ENCODE measurements at regions not wholly inside any gene's neighbourhood (a gene's known extent, or its start where the extent isn't known, plus 50 kb on each side); places are given as distances from the start of the nearest gene placed in this dataset.

DNA sequence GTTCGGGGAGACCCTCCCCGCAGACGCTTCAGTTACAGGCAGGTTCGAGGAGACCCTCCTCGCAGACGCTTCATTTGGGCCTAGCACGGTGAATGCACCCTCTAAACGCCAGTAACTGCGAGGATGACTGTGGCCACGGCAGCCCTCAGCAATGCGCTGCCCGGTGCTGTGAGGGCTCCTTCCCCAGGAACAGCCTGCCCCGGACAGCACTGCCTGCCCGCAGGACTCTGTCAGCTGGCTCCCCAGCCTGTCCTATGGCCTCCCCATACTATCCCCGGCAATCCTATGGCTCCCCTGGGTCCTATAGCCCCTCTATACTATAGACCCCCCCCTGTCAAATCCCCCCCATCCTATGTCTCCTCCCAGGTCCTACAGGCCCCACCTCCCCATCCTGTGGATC lies 238.9 kb downstream of the RBFOX3 start:
- ChIA-PET POLR2A (ENCODE audit: unreplicated experiment) (no interaction called here), CTCF (no interaction called here)
- Histone ChIP-seq H3K9me2 (replicated peaks; ENCODE audit: low read length) (no peaks in the 10 kb centered on the region), H3K4me1 (ENCODE audit: insufficient read depth, low read length) (no peaks in the 10 kb centered on the region), H3K4me2 (ENCODE audit: low read length) (no peak overlapping the region), H3K79me2 (ENCODE audit: low read length) (no peaks in the 10 kb centered on the region), H3K4me3 (ENCODE audit: low read length) (no peak overlapping the region), H2AFZ (ENCODE audit: low read length) (no peak overlapping the region), H3K36me3 (ENCODE audit: low read depth, low read length) (no peaks in the 10 kb centered on the region), H3K9ac (ENCODE audit: low read length) (no peak overlapping the region), H3K9me3 (ENCODE audit: low read length) (no peaks in the 10 kb centered on the region), H3K27me3 (ENCODE audit: low read length) (peaks cover 89% of the 10 kb centered on the region), H3K27ac (ENCODE audit: low read length) (no peak overlapping the region), H4K20me1 (ENCODE audit: low read length) (no peaks in the 10 kb centered on the region), H3F3A (ENCODE audit: low read length, unreplicated experiment) (no peaks in the 10 kb centered on the region)
- BruUV-seq (replicated peaks), result no TSS peak
- ATAC-seq, result no peak
- TF ChIP-seq EZH2 (IDR thresholded peaks at IDR 0.05; ENCODE audit: low read length, unreplicated experiment) (no peak), EZH2phosphoT487 (IDR thresholded peaks at IDR 0.05; ENCODE audit: borderline replicate concordance, low read length) (no peak)
- TF ChIP-seq, protein P1, sequence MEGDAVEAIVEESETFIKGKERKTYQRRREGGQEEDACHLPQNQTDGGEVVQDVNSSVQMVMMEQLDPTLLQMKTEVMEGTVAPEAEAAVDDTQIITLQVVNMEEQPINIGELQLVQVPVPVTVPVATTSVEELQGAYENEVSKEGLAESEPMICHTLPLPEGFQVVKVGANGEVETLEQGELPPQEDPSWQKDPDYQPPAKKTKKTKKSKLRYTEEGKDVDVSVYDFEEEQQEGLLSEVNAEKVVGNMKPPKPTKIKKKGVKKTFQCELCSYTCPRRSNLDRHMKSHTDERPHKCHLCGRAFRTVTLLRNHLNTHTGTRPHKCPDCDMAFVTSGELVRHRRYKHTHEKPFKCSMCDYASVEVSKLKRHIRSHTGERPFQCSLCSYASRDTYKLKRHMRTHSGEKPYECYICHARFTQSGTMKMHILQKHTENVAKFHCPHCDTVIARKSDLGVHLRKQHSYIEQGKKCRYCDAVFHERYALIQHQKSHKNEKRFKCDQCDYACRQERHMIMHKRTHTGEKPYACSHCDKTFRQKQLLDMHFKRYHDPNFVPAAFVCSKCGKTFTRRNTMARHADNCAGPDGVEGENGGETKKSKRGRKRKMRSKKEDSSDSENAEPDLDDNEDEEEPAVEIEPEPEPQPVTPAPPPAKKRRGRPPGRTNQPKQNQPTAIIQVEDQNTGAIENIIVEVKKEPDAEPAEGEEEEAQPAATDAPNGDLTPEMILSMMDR (conservative IDR thresholded peaks at IDR 0.05; ENCODE audit: low read depth, low read length), result no peak
- no peak for DNase-seq
- intact Hi-C loops (cut with micrococcal nuclease), result no loop called here

DNA sequence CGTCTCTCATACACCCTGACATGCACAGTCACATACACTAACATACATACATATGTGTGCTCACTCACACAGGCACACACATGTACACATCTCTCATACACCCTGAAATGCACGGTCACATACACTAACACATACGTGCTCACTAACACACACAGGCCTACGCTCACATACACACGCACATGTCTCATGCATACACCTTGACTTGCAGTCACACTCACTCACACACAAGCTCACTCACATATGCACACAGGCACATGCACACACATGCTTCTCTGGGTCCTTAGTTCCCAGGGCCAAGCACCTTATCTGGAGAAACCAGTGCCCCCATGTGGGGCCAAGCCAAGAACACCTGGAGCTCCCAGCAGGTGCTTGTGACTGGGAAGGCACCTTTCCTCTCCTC lies 240.3 kb downstream of the RBFOX3 start:
- Histone ChIP-seq H4K20me1 (ENCODE audit: low read length) (no peaks in the 10 kb centered on the region), H3K4me3 (ENCODE audit: low read length) (no peak overlapping the region), H3K79me2 (ENCODE audit: low read length) (no peaks in the 10 kb centered on the region), H3K27me3 (ENCODE audit: low read length) (peaks cover 89% of the 10 kb centered on the region), H3K9me3 (ENCODE audit: low read length) (no peaks in the 10 kb centered on the region), H3K9ac (ENCODE audit: low read length) (no peak overlapping the region), H3K9me2 (replicated peaks; ENCODE audit: low read length) (no peaks in the 10 kb centered on the region), H3K4me2 (ENCODE audit: low read length) (no peak overlapping the region), H3F3A (ENCODE audit: low read length, unreplicated experiment) (no peaks in the 10 kb centered on the region), H3K27ac (ENCODE audit: low read length) (no peak overlapping the region), H2AFZ (ENCODE audit: low read length) (no peak overlapping the region), H3K36me3 (ENCODE audit: low read depth, low read length) (no peaks in the 10 kb centered on the region), H3K4me1 (ENCODE audit: insufficient read depth, low read length) (no peaks in the 10 kb centered on the region)
- intact Hi-C loops (cut with micrococcal nuclease), result no loop called here
- DNase-seq, result no peak
- BruUV-seq (replicated peaks), result no TSS peak
- ChIA-PET POLR2A (ENCODE audit: unreplicated experiment) (no interaction called here), CTCF (interaction anchor here (0.6 kb wide), 1 partner anchor 10 kb away, joined by 3 read pairs; no protein-coding TSS in a partner anchor)
- TF ChIP-seq, protein P1 (conservative IDR thresholded peaks at IDR 0.05; ENCODE audit: low read depth, low read length), result no peak
- no peak for TF ChIP-seq EZH2 (IDR thresholded peaks at IDR 0.05; ENCODE audit: low read length, unreplicated experiment)
- no peak for ATAC-seq

DNA sequence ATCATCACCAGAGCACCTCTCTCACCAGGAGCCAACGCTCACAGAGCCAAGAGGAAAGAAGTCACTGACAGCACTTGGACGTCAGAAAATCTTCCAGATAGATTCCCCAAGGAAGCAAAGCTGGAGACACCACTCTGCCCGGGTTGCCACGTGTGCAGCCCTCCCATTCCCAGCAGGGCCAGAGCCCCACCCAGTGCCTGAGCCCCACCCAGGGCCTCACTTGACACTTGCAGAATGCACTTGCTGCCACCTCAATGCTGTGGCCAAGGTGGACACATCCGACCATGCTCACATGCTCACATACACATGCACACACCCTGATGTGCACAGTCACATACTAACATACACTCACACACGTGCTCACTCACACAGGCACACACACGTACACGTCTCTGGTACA lies 240.7 kb downstream of the RBFOX3 start:
- H3K4me3 ChIP-seq (ENCODE audit: low read length), result no peak overlapping the region
- TF ChIP-seq, protein P1 (conservative IDR thresholded peaks at IDR 0.05; ENCODE audit: low read depth, low read length), result no peak
- TF ChIP-seq EZH2 (IDR thresholded peaks at IDR 0.05; ENCODE audit: low read length, unreplicated experiment), result no peak
- TF ChIP-seq EZH2phosphoT487 (IDR thresholded peaks at IDR 0.05; ENCODE audit: borderline replicate concordance, low read length), result no peak
- DNase-seq (no peak), ATAC-seq (no peak)
- intact Hi-C loops (cut with micrococcal nuclease), result no loop called here
- H3K79me2 ChIP-seq (ENCODE audit: low read length), result no peaks in the 10 kb centered on the region
- H4K20me1 ChIP-seq (ENCODE audit: low read length), result no peaks in the 10 kb centered on the region
- no peak overlapping the region for H3K4me2 ChIP-seq (ENCODE audit: low read length)
- no peak overlapping the region for H2AFZ ChIP-seq (ENCODE audit: low read length)
- no peak overlapping the region for H3K9ac ChIP-seq (ENCODE audit: low read length)
- H3F3A ChIP-seq (ENCODE audit: low read length, unreplicated experiment), result no peaks in the 10 kb centered on the region
- ChIA-PET POLR2A (ENCODE audit: unreplicated experiment) (no interaction called here), CTCF (no interaction called here)
- no peak overlapping the region for H3K27ac ChIP-seq (ENCODE audit: low read length)
- no peaks in the 10 kb centered on the region for H3K9me3 ChIP-seq (ENCODE audit: low read length)
- H3K27me3 ChIP-seq (ENCODE audit: low read length), result peaks cover 89% of the 10 kb centered on the region
- no peaks in the 10 kb centered on the region for H3K9me2 ChIP-seq (replicated peaks; ENCODE audit: low read length)
- H3K36me3 ChIP-seq (ENCODE audit: low read depth, low read length), result no peaks in the 10 kb centered on the region
- no TSS peak for BruUV-seq (replicated peaks)
- H3K4me1 ChIP-seq (ENCODE audit: insufficient read depth, low read length), result no peaks in the 10 kb centered on the region
